RWPE2 (cell line): ENCODE measurements at regions not wholly inside any gene's neighbourhood (a gene's known extent, or its start where the extent isn't known, plus 50 kb on each side); places are given as distances from the start of the nearest gene placed in this dataset.

Experiments
- ATAC-seq: fragments of 200-7000 bp; cut with Tn5 transposase; 3 replicates; pipeline ENCODE4 v1.9.1; 2021; ENCODE audit warnings: low read depth
- DNase-seq: peaks from one replicate; pipeline ENCODE4 v3.0.0-alpha.2; 2020; ENCODE audit warnings: low spot score
- H3K27ac ChIP-seq: fragments of 450-650 bp; 2 replicates; pipeline ENCODE4 v1.5.1; 2017; ENCODE audit warnings: mild to moderate bottlenecking; ENCODE audit not compliant: poor library complexity, severe bottlenecking
- H3K27me3 ChIP-seq: fragments of 250-450 bp; sonication (Bioruptor Pico); 2 replicates; pipeline ENCODE4 v1.5.1; 2021; ENCODE audit warnings: mild to moderate bottlenecking, moderate library complexity; ENCODE audit not compliant: insufficient read depth, poor library complexity, severe bottlenecking
- H3K36me3 ChIP-seq: fragments of 250-450 bp; sonication (Bioruptor Pico); 2 replicates; pipeline ENCODE4 v1.5.1; 2020; ENCODE audit warnings: low read depth, mild to moderate bottlenecking, moderate library complexity
- H3K4me1 ChIP-seq: fragments of 250-450 bp; sonication (Bioruptor Pico); 2 replicates; pipeline ENCODE4 v1.5.1; 2021; ENCODE audit warnings: mild to moderate bottlenecking, moderate library complexity; ENCODE audit not compliant: insufficient read depth, poor library complexity, severe bottlenecking
- H3K4me3 ChIP-seq: fragments of 250-450 bp; sonication (Bioruptor Pico); 2 replicates; pipeline ENCODE4 v1.5.1; 2021; ENCODE audit warnings: mild to moderate bottlenecking, moderate library complexity; ENCODE audit not compliant: severe bottlenecking
- H3K9me3 ChIP-seq: fragments of 250-450 bp; sonication (Bioruptor Pico); 2 replicates; pipeline ENCODE4 v1.5.1; 2021; ENCODE audit warnings: mild to moderate bottlenecking, moderate library complexity; ENCODE audit not compliant: severe bottlenecking
- TF ChIP-seq, protein P1 (sequence below): fragments of 450-650 bp; IDR thresholded peaks from one replicate; pipeline ENCODE4 v1.5.1; 2017; ENCODE audit warnings: mild to moderate bottlenecking, moderate library complexity; ENCODE audit not compliant: poor library complexity, severe bottlenecking

DNA sequence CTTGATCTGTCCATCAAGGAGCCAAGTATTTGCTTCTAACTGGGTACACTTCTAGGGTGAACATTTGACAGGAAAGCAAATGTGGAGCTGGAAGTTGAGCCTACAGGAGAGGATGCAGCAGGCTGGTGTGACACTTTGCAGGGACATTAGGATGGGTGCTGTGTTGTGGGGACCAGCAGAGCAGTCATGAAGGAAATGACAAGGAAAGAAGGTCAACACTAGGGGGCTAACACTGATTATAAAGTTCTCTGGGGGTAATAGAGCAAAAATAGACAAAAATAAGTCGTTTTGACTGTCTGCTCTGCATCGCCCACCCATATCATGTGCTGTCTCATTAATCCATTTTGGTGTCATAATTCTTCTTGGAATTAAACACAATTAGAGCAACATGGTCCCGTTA, 652.4 kb downstream of the STK39 start:
- Histone ChIP-seq H3K4me1 (no peaks in the 10 kb centered on the region), H3K27me3 (no peaks in the 10 kb centered on the region), H3K9me3 (no peaks in the 10 kb centered on the region), H3K4me3 (no peak overlapping the region), H3K27ac (no peak overlapping the region), H3K36me3 (no peaks in the 10 kb centered on the region)
- ATAC-seq (no peak), DNase-seq (no peak)
- TF ChIP-seq, protein P1, sequence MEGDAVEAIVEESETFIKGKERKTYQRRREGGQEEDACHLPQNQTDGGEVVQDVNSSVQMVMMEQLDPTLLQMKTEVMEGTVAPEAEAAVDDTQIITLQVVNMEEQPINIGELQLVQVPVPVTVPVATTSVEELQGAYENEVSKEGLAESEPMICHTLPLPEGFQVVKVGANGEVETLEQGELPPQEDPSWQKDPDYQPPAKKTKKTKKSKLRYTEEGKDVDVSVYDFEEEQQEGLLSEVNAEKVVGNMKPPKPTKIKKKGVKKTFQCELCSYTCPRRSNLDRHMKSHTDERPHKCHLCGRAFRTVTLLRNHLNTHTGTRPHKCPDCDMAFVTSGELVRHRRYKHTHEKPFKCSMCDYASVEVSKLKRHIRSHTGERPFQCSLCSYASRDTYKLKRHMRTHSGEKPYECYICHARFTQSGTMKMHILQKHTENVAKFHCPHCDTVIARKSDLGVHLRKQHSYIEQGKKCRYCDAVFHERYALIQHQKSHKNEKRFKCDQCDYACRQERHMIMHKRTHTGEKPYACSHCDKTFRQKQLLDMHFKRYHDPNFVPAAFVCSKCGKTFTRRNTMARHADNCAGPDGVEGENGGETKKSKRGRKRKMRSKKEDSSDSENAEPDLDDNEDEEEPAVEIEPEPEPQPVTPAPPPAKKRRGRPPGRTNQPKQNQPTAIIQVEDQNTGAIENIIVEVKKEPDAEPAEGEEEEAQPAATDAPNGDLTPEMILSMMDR = no peak

DNA sequence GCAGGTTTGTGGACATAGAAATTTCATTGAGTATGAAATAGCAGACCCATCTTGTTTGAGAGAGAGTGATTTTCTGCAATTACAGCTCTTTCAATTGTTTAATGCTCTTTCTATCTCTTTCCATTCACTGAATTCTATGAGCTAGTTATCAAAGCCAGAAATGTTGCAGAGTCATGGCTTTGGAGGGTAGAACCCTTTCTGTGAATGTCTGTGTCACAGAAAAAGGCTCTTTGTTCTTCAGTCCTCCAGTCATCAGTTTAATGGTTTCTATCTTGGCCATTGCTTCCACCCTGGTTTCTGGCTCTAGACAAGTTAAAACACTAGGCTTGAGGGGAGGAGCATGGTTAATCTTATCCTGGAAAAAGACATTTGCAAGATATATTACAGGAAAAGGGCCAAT, 655.0 kb downstream of the STK39 start:
- no peak overlapping the region for H3K27ac ChIP-seq
- no peak for ATAC-seq
- H3K9me3 ChIP-seq = no peaks in the 10 kb centered on the region
- no peak for DNase-seq
- TF ChIP-seq, protein P1 = no peak
- H3K36me3 ChIP-seq = no peaks in the 10 kb centered on the region
- H3K27me3 ChIP-seq = no peaks in the 10 kb centered on the region
- no peak overlapping the region for H3K4me3 ChIP-seq
- no peaks in the 10 kb centered on the region for H3K4me1 ChIP-seq

DNA sequence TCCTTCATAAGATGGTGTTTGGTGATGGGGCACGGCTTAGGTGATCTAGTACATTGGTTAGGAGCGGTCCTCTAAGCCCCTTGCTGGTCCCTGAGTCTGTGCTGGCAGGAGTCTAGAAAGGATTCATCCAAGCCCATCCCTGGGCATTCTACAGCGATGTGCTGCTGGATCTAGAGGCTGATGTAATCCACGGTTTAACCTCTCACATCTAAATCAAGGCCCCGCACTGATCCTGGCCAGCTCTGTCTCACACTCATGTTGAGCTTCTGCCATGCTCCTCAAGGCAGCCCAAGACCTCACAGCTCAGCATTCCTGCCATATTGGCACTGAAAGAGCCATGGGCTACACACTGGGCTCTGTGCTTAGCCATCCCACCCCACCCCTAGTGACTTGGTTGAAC, 664.8 kb downstream of the STK39 start:
- Histone ChIP-seq H3K4me1 (no peaks in the 10 kb centered on the region), H3K4me3 (no peak overlapping the region), H3K27me3 (no peaks in the 10 kb centered on the region), H3K27ac (no peak overlapping the region), H3K9me3 (no peaks in the 10 kb centered on the region), H3K36me3 (no peaks in the 10 kb centered on the region)
- TF ChIP-seq, protein P1 = no peak
- no peak for ATAC-seq
- no peak for DNase-seq

DNA sequence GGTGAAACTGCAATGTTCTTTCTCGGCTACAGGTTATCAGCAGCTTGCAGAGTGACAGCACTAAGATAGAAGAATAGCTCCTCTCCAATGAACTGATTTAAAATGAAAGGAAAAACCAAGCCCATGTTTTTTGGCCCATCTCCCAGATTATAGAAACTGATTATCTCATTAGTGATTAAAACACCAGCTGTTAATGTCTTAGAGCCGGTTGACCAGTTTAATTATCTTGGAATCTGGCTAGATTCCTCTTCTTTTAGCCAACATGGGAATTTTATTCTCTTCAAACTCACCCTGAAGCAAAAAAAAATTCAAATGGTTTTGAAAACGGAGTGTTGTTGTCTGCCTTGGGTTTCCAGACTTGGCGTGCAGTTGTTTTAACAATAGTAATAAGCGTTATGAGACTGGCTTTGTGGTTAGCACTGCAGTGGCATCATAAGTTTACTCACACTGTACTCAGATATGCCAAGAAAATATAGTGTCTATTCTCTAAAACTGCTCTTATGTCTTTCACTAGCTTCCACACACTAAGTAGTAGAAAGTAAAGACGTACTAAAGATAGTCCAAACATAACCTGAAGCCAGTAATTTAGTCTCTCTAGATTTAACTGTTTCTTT, 665.3 kb downstream of the STK39 start:
- DNase-seq (no peak), ATAC-seq (no peak)
- Histone ChIP-seq H3K27ac (no peak overlapping the region), H3K4me1 (no peaks in the 10 kb centered on the region), H3K4me3 (no peak overlapping the region), H3K36me3 (no peaks in the 10 kb centered on the region), H3K9me3 (no peaks in the 10 kb centered on the region), H3K27me3 (no peaks in the 10 kb centered on the region)
- TF ChIP-seq, protein P1 = no peak

DNA sequence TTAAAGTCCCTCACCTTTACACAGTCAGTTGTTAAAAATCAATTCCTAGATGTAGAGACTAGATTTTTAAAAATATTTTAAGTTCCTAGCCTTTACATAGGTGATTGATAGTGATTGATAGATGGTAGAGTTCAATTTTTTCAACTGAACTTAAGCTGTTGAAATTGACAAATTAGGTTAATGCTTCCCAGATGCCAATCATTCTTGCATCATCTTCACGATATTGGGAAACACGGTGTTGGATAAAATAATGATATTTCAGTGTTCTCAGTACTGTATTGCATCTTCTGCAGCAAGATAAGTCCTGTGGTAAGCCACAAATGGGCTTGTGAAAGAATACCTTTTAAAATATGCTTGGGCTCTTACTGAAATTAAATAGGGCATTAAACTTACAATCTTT, 667.6 kb downstream of the STK39 start:
- ATAC-seq (no peak), DNase-seq (no peak)
- H3K27me3 ChIP-seq = no peaks in the 10 kb centered on the region
- TF ChIP-seq, protein P1 = no peak
- no peaks in the 10 kb centered on the region for H3K36me3 ChIP-seq
- H3K4me3 ChIP-seq = no peak overlapping the region
- H3K9me3 ChIP-seq = no peaks in the 10 kb centered on the region
- no peak overlapping the region for H3K27ac ChIP-seq
- no peaks in the 10 kb centered on the region for H3K4me1 ChIP-seq
